GM12872 (cell line): ENCODE measurements at regions not wholly inside any gene's neighbourhood (a gene's known extent, or its start where the extent isn't known, plus 50 kb on each side); places are given as distances from the start of the nearest gene placed in this dataset.

Source experiments
- TF ChIP-seq, protein P1 (sequence below): IDR thresholded peaks from 3 replicates; pipeline ENCODE4 v1.5.1; 2011; ENCODE audit warnings: low read depth, mild to moderate bottlenecking, low read length, moderate library complexity; ENCODE audit not compliant: insufficient read depth

DNA sequence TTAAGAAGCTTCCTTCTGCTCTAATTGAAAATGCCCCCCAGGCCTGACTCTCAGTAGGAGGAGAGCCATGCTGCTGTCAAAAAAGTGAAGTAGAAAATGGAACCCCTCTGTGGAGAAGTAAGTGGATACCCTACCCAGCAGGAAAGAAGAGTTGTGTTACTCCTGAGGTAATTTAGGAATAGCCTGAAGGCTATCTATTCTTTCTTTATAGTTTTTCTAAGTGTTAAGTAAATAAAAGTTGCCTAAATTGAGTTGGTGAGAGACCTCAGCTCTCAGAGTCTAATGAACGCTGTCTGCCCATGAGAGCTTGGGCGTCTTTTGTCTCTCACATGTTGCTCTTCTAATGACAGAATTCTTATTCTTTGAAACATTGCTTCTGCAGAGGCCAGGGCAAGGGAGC lies 116.2 kb downstream of the NSUN3 start:
- TF ChIP-seq, protein P1, sequence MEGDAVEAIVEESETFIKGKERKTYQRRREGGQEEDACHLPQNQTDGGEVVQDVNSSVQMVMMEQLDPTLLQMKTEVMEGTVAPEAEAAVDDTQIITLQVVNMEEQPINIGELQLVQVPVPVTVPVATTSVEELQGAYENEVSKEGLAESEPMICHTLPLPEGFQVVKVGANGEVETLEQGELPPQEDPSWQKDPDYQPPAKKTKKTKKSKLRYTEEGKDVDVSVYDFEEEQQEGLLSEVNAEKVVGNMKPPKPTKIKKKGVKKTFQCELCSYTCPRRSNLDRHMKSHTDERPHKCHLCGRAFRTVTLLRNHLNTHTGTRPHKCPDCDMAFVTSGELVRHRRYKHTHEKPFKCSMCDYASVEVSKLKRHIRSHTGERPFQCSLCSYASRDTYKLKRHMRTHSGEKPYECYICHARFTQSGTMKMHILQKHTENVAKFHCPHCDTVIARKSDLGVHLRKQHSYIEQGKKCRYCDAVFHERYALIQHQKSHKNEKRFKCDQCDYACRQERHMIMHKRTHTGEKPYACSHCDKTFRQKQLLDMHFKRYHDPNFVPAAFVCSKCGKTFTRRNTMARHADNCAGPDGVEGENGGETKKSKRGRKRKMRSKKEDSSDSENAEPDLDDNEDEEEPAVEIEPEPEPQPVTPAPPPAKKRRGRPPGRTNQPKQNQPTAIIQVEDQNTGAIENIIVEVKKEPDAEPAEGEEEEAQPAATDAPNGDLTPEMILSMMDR: no peak

DNA sequence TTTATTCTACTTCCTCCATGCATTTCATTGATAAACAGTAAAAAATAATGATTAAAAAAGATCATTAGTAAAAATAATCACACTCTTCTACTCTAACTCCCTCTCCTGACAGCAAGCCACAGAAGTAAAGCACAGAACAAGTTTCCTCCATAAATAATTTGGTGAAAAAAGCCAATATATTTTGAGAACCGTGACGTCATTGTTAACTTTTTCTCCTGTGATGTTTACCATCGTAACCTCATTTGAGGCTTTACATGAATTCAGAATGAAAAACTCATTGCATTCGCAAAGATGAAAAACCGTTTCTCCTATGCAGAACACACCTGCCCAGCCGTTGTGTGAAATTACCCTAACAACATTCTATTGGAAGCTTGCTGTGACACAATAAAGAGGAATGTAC lies 120.7 kb downstream of the NSUN3 start:
- TF ChIP-seq, protein P1: no peak

DNA sequence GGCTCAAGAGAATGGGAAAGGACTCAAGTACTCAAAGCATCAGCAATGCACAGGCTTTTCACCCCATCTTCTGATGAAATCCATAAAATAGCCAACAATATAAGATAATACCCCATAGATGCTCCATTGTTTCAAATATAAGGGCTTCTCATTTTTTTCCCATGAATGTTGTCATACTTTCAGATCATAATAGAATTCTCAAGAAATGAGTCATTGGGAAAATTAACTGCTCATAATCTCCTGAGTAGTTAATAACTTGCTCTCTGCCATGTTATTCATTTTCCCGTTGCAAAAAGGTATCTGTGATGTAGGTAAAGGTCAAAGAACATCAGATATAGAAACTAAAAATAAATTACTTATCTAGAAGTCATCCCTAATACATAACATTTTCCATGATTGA lies 121.9 kb downstream of the NSUN3 start:
- TF ChIP-seq, protein P1: no peak

DNA sequence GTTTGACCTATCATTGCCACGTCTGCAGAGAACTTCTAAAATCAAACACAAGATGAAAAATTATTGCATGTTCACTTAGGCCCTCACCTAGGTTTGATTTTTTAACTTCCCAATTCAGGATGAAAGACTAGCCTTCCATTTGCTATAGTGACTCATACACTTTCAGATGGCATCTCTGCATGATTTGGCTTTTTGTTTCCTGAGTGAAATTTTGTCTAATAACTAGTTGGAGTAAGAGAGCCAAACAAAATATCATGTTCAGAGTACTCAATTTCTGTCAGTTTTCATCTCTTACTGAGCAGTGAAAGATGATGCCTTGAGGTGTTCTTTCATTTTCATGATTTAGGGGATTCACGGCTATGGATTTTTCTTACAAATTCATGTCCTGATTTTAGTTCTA lies 122.9 kb downstream of the NSUN3 start:
- TF ChIP-seq, protein P1: no peak

DNA sequence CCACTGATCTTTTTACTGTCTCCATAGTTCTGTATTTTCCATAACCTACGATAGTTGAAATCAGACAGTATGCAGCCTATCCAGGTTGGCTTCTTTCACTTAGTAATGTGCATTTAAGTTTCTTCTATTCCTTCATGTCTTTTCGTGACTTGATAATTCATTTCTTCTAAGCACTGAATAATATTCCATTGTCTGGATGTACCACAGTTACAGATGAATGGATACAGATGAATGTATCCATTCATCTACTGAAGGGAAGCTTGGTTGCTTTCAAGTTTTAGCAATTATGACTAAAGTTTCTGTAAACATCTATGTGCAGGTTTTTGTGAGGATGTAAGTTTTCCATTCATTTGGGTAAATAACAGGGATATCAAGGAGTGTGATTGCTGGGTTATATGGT lies 124.8 kb downstream of the NSUN3 start:
- TF ChIP-seq, protein P1: no peak

DNA sequence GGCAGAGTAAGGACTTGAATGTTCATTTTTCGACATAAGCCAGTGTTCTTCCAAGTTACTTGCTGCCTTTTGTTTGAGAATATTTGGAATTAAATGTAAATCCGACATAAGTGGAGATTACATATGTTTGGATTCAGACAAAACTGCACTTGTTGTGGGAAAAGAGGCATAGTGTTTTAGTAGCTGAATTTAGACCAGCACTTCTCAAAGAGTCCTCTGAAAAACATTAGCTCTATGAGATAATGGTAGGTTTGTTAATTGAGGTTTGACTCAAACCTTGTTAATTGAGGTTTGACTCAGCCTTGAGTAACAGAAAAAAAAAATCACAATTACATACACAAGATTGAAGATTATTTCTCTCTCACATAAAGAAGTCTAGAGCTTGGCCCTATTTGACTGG lies 132.5 kb downstream of the NSUN3 start:
- TF ChIP-seq, protein P1: no peak

DNA sequence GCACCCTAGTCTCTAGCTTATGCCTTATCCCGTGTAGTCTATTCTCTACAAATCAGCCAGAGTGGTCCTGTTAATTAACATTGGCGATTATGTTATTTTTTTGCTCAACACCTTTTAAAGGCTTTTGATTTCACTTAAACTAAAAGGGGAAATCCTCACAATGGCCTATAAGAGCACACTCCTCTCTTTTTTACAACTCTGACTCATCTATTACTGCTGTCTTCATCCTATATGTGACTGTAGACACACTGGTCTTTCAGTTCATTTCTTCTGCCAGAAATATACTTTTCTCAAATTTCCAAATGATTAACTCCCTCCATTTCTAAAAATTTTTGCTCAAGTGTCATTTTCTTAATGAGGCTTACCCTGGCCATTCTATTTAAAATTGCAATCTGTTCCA lies 143.4 kb downstream of the NSUN3 start:
- TF ChIP-seq, protein P1: no peak

DNA sequence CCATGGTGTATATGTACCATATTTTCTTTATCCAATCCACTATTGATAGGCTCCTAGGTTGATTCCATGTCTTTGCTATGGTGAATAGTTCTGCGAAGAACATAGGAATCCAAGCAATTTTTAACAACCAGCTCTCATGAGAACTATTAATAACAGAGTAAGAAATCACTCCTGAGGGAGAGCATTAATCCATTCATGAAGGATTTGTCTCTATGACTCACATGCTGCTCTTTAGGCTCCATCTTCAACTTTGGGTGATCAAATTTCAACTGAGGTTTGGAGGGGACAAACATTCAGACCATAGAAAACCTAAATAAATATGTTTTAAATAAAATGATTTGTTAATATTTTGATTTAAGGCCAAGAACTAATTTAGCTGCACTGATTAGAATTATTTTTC lies 147.4 kb downstream of the NSUN3 start:
- TF ChIP-seq, protein P1: no peak
